Lower leg skin (tissue), 3 donors: ENCODE measurements at regions not wholly inside any gene's neighbourhood (a gene's known extent, or its start where the extent isn't known, plus 50 kb on each side); places are given as distances from the start of the nearest gene placed in this dataset.

ENCODE experiments used
- POLR2A ChIP-seq, 2 donors: fragments of 450-650 bp; IDR thresholded peaks; one replicate each; pipeline ENCODE4 v1.6.1; 2016 to 2017; ENCODE audit warnings: antibody characterized with exemption in 2 of 2, mild to moderate bottlenecking in 1 of 2, moderate library complexity in 1 of 2
- TF ChIP-seq, protein P1 (sequence below), 3 donors: fragments of 450-650 bp; IDR thresholded peaks; one replicate each; pipeline ENCODE4 v1.5.1; 2016; ENCODE audit warnings: antibody characterized with exemption in 3 of 3, mild to moderate bottlenecking in 3 of 3, moderate library complexity in 2 of 3

DNA sequence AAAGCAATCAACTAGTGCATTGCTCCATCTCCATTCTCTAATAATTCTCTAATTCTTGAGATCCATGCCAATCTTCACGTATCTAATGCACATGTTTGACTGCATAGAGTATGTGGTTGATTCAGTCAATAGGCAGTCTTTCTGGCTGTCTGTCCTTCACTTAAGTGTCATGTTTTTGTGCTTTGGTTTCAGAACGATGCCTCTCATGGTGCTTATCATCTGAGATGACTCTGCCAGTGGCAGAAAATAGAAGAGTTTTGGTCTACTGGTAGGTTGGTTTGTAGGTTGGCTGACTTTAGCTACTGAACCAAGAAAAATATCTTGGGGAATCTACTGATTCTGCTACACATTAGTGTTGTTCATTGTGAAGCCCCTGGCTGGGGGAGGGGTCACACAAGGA, 364.2 kb downstream of the SFMBT2 start:
- TF ChIP-seq, protein P1, sequence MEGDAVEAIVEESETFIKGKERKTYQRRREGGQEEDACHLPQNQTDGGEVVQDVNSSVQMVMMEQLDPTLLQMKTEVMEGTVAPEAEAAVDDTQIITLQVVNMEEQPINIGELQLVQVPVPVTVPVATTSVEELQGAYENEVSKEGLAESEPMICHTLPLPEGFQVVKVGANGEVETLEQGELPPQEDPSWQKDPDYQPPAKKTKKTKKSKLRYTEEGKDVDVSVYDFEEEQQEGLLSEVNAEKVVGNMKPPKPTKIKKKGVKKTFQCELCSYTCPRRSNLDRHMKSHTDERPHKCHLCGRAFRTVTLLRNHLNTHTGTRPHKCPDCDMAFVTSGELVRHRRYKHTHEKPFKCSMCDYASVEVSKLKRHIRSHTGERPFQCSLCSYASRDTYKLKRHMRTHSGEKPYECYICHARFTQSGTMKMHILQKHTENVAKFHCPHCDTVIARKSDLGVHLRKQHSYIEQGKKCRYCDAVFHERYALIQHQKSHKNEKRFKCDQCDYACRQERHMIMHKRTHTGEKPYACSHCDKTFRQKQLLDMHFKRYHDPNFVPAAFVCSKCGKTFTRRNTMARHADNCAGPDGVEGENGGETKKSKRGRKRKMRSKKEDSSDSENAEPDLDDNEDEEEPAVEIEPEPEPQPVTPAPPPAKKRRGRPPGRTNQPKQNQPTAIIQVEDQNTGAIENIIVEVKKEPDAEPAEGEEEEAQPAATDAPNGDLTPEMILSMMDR (IDR thresholded peaks at IDR 0.05): no peak
- TF ChIP-seq POLR2A (IDR thresholded peaks at IDR 0.05): no peak
